SU-DHL-6 (cell line): ENCODE measurements at regions not wholly inside any gene's neighbourhood (a gene's known extent, or its start where the extent isn't known, plus 50 kb on each side); places are given as distances from the start of the nearest gene placed in this dataset.

Experiments
- EZH2phosphoT487 ChIP-seq: fragments of 200-600 bp; sonication (generic), shearing (Covaris generic); conservative IDR thresholded peaks from 2 replicates; pipeline ENCODE4 v1.6.1; 2018; ENCODE audit warnings: mild to moderate bottlenecking, antibody characterized with exemption, low read length, moderate library complexity, mixed read lengths
- TF ChIP-seq, protein P1 (sequence below): fragments of 200-600 bp; sonication (generic); IDR thresholded peaks from one replicate; pipeline ENCODE4 v1.5.1; 2017; ENCODE audit warnings: antibody characterized with exemption, mild to moderate bottlenecking, low read length, moderate library complexity; ENCODE audit not compliant: insufficient read depth, poor library complexity, severe bottlenecking

DNA sequence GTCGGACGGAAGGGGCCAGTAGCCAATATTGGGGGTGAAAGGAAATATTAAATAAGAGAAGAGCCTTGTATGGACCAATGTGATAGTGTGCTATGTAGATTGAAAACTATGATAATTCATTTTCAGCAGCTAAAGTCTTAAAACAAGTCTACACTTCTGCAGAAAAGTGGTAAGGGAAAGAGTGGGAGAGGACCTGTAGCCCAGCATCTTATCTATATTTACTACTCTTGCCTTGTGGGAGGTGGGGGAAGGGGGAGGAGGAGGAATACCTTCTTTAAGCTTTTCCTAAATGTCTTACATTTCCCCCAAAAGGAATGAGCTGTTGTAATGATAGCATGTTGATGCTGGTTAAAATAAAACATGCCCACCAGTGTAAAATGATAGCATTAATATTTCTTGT lies 220.0 kb upstream of the SPRY1 start:
- TF ChIP-seq, protein P1, sequence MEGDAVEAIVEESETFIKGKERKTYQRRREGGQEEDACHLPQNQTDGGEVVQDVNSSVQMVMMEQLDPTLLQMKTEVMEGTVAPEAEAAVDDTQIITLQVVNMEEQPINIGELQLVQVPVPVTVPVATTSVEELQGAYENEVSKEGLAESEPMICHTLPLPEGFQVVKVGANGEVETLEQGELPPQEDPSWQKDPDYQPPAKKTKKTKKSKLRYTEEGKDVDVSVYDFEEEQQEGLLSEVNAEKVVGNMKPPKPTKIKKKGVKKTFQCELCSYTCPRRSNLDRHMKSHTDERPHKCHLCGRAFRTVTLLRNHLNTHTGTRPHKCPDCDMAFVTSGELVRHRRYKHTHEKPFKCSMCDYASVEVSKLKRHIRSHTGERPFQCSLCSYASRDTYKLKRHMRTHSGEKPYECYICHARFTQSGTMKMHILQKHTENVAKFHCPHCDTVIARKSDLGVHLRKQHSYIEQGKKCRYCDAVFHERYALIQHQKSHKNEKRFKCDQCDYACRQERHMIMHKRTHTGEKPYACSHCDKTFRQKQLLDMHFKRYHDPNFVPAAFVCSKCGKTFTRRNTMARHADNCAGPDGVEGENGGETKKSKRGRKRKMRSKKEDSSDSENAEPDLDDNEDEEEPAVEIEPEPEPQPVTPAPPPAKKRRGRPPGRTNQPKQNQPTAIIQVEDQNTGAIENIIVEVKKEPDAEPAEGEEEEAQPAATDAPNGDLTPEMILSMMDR: no peak
- no peak for TF ChIP-seq EZH2phosphoT487
